Psoas muscle (tissue), 7 donors: ENCODE measurements at regions not wholly inside any gene's neighbourhood (a gene's known extent, or its start where the extent isn't known, plus 50 kb on each side); places are given as distances from the start of the nearest gene placed in this dataset.

Experiments
- ATAC-seq, 4 donors: fragments of 200-7000 bp; cut with Tn5 transposase; one replicate each; pipeline ENCODE4 v1.9.1; 2020; ENCODE audit warnings: moderate library complexity in 3 of 4, mild to moderate bottlenecking in 2 of 4
- DNase-seq, 2 donors: peaks; one replicate each; pipeline ENCODE4 v3.0.0-alpha.2; 2020
- H3K27ac ChIP-seq: fragments of 200-600 bp; one replicate; pipeline ENCODE4 v1.8.0; 2022
- H3K27me3 ChIP-seq, 3 donors: fragments of 200-600 bp in 1 of 3; one replicate each; pipeline versions ENCODE4 v1.6.1 to v1.8.0; 2013 to 2022; ENCODE audit warnings: low read length in 2 of 3, mild to moderate bottlenecking in 2 of 3, moderate library complexity in 1 of 3; ENCODE audit not compliant: insufficient read depth in 3 of 3
- H3K36me3 ChIP-seq, 2 donors: fragments of 200-600 bp in 1 of 2; one replicate each; pipeline versions ENCODE4 v1.6.1 to v1.8.0; 2013 to 2022; ENCODE audit warnings: low read depth in 1 of 2, mild to moderate bottlenecking in 1 of 2, moderate library complexity in 1 of 2; ENCODE audit not compliant: insufficient read depth in 1 of 2
- H3K4me1 ChIP-seq: fragments of 200-600 bp; one replicate; pipeline ENCODE4 v1.8.0; 2022
- H3K4me3 ChIP-seq: fragments of 200-600 bp; one replicate; pipeline ENCODE4 v1.8.0; 2022; ENCODE audit warnings: mild to moderate bottlenecking
- H3K9me3 ChIP-seq: fragments of 200-600 bp; one replicate; pipeline ENCODE4 v1.8.0; 2022
- WGBS, 3 donors: extraction: QIAGEN DNeasy Blood & Tissue Kit; methylation state at CpG; one replicate each; pipeline versions ENCODE4 v1.1.6 to v1.1.7; 2013; 5-methylcytosine and 5-hydroxymethylcytosine counted together
- intact Hi-C, 2 donors: fragments of 100-400 bp; cut with DNase I; formaldehyde crosslinking; loops; one replicate each; pipeline versions ENCODE4 v1.11.0 to v1.14.2; 2022
- TF ChIP-seq, protein P1 (sequence below): fragments of 200-600 bp; IDR thresholded peaks from one replicate; pipeline ENCODE4 v1.8.0; 2022; ENCODE audit warnings: antibody characterized with exemption
- donor health status: healthy with polysubstance abuse.
- donor health status: DM: no; HTN: no; CAD: no; lungs with moderate emphysema.
- donor health status: Bipolar disorder and iron deficiency.
- donor health status: healthy.
- donor health status: DM: yes; HTN: yes; CAD: no.
- donor health status: DM: no; HTN: no; CAD: no.
- donor health status: DM: yes; HTN: yes; CAD: no.

DNA sequence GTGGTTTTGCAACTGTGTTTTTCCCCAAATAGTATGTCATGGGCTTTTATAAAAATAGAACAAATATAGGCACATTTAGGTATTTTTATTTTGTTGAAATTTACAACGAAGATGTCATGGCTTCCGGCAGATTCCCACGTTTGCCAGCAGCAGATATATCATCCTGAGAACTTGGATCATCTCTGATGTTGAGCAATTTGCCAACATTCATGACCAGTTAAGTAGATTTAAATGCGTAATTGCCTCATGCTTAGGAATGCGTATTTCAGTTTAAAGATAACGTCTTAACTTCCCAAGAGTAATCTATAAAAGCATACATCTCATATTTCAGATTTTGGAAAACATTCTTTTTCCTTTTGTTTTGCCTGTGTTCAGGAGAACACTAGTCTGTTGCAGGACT lies 457.8 kb downstream of the QKI start:
- intact Hi-C loops, result no loop called here
- peaks cover 7% of the 10 kb centered on the region for H3K4me1 ChIP-seq
- no peaks in the 10 kb centered on the region for H3K36me3 ChIP-seq
- peak in 2 of 4 donors; percentile 57 to 68 for ATAC-seq
- H3K4me3 ChIP-seq, result no peak overlapping the region
- DNase-seq, result no peak
- H3K27me3 ChIP-seq, result no peaks in the 10 kb centered on the region
- no peak overlapping the region for H3K27ac ChIP-seq
- WGBS, 3 donors, result 15 to 31% (median 25%) methylated on average over 6 of the region's 6 CpGs
- H3K9me3 ChIP-seq, result no peaks in the 10 kb centered on the region
- TF ChIP-seq, protein P1, sequence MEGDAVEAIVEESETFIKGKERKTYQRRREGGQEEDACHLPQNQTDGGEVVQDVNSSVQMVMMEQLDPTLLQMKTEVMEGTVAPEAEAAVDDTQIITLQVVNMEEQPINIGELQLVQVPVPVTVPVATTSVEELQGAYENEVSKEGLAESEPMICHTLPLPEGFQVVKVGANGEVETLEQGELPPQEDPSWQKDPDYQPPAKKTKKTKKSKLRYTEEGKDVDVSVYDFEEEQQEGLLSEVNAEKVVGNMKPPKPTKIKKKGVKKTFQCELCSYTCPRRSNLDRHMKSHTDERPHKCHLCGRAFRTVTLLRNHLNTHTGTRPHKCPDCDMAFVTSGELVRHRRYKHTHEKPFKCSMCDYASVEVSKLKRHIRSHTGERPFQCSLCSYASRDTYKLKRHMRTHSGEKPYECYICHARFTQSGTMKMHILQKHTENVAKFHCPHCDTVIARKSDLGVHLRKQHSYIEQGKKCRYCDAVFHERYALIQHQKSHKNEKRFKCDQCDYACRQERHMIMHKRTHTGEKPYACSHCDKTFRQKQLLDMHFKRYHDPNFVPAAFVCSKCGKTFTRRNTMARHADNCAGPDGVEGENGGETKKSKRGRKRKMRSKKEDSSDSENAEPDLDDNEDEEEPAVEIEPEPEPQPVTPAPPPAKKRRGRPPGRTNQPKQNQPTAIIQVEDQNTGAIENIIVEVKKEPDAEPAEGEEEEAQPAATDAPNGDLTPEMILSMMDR, result no peak

- H3K4me3 ChIP-seq, result no peak overlapping the region
- TF ChIP-seq, protein P1, result no peak
- WGBS, 3 donors, result 69 to 76% (median 73%) methylated on average over 1 of the region's 1 CpG
- no peak overlapping the region for H3K27ac ChIP-seq
- no peaks in the 10 kb centered on the region for H3K9me3 ChIP-seq
- H3K4me1 ChIP-seq, result peaks cover 7% of the 10 kb centered on the region
- ATAC-seq, result peak in 1 of 4 donors; percentile 13
- no peaks in the 10 kb centered on the region for H3K36me3 ChIP-seq
- no peak for DNase-seq
- intact Hi-C loops, result no loop called here
- H3K27me3 ChIP-seq, result no peaks in the 10 kb centered on the region
These were observed 457.1 kb downstream of the QKI start for GRCh38 chr6:163871616-163872015.

GRCh38 chr6:163867518-163868292 lies 453.2 kb downstream of the QKI start:
- Histone ChIP-seq H3K9me3 (no peaks in the 10 kb centered on the region), H3K36me3 (no peaks in the 10 kb centered on the region), H3K27ac (no peak overlapping the region), H3K27me3 (no peaks in the 10 kb centered on the region), H3K4me1 (peaks cover 7% of the 10 kb centered on the region), H3K4me3 (no peak overlapping the region)
- ATAC-seq (no peak), DNase-seq (no peak)
- intact Hi-C loops, result no loop called here
- 81 to 84% (median 83%) methylated on average over 31 of the region's 31 CpGs for WGBS, 3 donors
- TF ChIP-seq, protein P1, result no peak

DNA sequence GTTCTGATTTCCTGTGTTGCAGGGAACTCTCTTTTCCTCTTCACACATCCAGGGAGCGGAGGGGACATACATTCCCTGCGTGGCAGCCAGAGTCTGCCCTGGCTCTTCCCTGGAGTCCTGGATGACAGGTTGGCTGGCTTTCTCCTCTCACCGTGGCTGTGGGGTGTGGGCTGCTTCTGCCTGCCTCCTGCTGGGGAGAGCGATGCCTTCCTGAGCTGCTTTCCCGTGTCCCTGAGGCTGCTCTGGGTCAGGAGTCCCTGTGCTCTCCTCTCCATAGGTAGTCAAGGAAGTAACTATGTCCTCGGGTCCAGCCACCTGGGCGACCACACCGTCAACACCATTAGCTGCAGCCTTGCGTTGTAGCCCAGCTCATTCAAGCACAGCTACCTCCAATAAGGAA lies 451.7 kb downstream of the QKI start:
- DNase-seq, result no peak
- H3K4me1 ChIP-seq, result no peaks in the 10 kb centered on the region
- WGBS, 3 donors, result 83 to 85% (median 84%) methylated on average over 9 of the region's 9 CpGs
- no peaks in the 10 kb centered on the region for H3K9me3 ChIP-seq
- TF ChIP-seq, protein P1, result no peak
- intact Hi-C loops, result no loop called here
- no peaks in the 10 kb centered on the region for H3K36me3 ChIP-seq
- H3K4me3 ChIP-seq, result no peak overlapping the region
- ATAC-seq, result peak in 1 of 4 donors; percentile 35
- H3K27ac ChIP-seq, result no peak overlapping the region
- no peaks in the 10 kb centered on the region for H3K27me3 ChIP-seq

- intact Hi-C loops, result no loop called here
- Histone ChIP-seq H3K27me3 (no peaks in the 10 kb centered on the region), H3K36me3 (no peaks in the 10 kb centered on the region), H3K9me3 (no peaks in the 10 kb centered on the region), H3K27ac (no peak overlapping the region), H3K4me3 (no peak overlapping the region), H3K4me1 (no peaks in the 10 kb centered on the region)
- 95 to 97% (median 96%) methylated on average over 6 of the region's 6 CpGs for WGBS, 3 donors
- ATAC-seq (no peak), DNase-seq (no peak)
- TF ChIP-seq, protein P1, result no peak
These were observed 449.0 kb downstream of the QKI start for GRCh38 chr6:163863565-163863964.
